HepG2 (cell line): ENCODE measurements at regions not wholly inside any gene's neighbourhood (a gene's known extent, or its start where the extent isn't known, plus 50 kb on each side); places are given as distances from the start of the nearest gene placed in this dataset.

Experiments
- ATAC-seq: fragments of 200-7000 bp; cut with Tn5 transposase; 3 replicates; pipeline ENCODE4 v1.9.1; 2020; ENCODE audit warnings: mild to moderate bottlenecking, moderate library complexity
- BruUV-seq: library from RNA; stranded (reverse); fragments of 400-500 nt; replicated peaks from 2 replicates; lab custom pipeline; 2021; lab: Mats Ljungman, UMichigan
- CTCF ChIA-PET: fragments of 300-600 bp; formaldehyde crosslinking; extraction: SDS; loops from one replicate; lab custom pipeline; 2021; ENCODE audit warnings: low total read pairs, inconsistent platforms, low intra/inter-chr PET ratio; lab: Yijun Ruan, JAX
- POLR2A ChIA-PET: fragments of 350-600 bp; sonication (Branson Sonifier 250); formaldehyde crosslinking; loops from one replicate; lab custom pipeline; 2020; ENCODE audit warnings: antibody characterized with exemption, inconsistent platforms; lab: Yijun Ruan, JAX
- DNase-seq: peaks from one replicate; pipeline ENCODE4 v3.0.0-alpha.2; 2015; ENCODE audit warnings: low spot score
- FAIRE-seq: peaks from 3 replicates; lab custom pipeline; 2011; peaks lifted over from hg19 to GRCh38; lab: Jason Lieb, UNC
- H2AFZ ChIP-seq: one replicate; pipeline ENCODE4 v1.6.1; 2011; ENCODE audit warnings: low read length, inconsistent platforms
- H3K27ac ChIP-seq: fragments of 300-600 bp; 3 replicates; pipeline ENCODE4 v1.8.0; 2011; ENCODE audit warnings: mixed run types, mild to moderate bottlenecking, mixed read lengths, low read length, inconsistent platforms; ENCODE audit not compliant: insufficient read depth; ENCODE audit errors: extremely low read length
- H3K27me3 ChIP-seq, 2 experiments: fragments of 200-600 bp in 1 of 2; 2 replicates in 1 of 2; 3 replicates in 1 of 2; pipeline versions ENCODE4 v1.6.0 to v1.8.0; 2011; ENCODE audit warnings: low read length in 2 of 2, mild to moderate bottlenecking in 2 of 2, moderate library complexity in 2 of 2, inconsistent platforms in 1 of 2; ENCODE audit not compliant: insufficient read depth in 2 of 2, control insufficient read depth in 1 of 2
- H3K36me3 ChIP-seq, 2 experiments: fragments of 200-600 bp in 1 of 2; replicated peaks in 1 of 2; 2 replicates in 1 of 2; 3 replicates in 1 of 2; pipeline versions ENCODE4 v1.5.1 to v1.8.0; 2011; ENCODE audit warnings: low read length in 2 of 2, inconsistent platforms in 1 of 2; ENCODE audit not compliant: insufficient read depth in 2 of 2, control insufficient read depth in 1 of 2
- H3K4me1 ChIP-seq: 2 replicates; pipeline ENCODE4 v1.5.1; 2012; ENCODE audit warnings: low read length, inconsistent platforms; ENCODE audit not compliant: insufficient read depth
- H3K4me2 ChIP-seq: 2 replicates; pipeline ENCODE4 v1.6.0; 2011; ENCODE audit warnings: low read depth, low read length, inconsistent platforms
- H3K4me3 ChIP-seq, 3 experiments: fragments of 200-600 bp in 1 of 3; sonication (generic), shearing (Covaris generic) in 1 of 3; replicated peaks in 1 of 3; 2 replicates each; pipeline ENCODE4 v1.5.1; 2011 to 2016; ENCODE audit warnings: low read length in 3 of 3, inconsistent platforms in 2 of 3, low read depth in 2 of 3, mild to moderate bottlenecking in 2 of 3, control low read depth in 1 of 3, mixed read lengths in 1 of 3; ENCODE audit not compliant: insufficient read depth in 1 of 3
- H3K79me2 ChIP-seq: one replicate; pipeline ENCODE4 v1.6.1; 2011; ENCODE audit warnings: low read length, inconsistent platforms; ENCODE audit not compliant: insufficient read depth
- H3K9ac ChIP-seq: 2 replicates; pipeline ENCODE4 v1.6.0; 2011; ENCODE audit warnings: mild to moderate bottlenecking, low read depth, low read length, inconsistent platforms; ENCODE audit not compliant: insufficient read depth
- H3K9me3 ChIP-seq: 2 replicates; pipeline ENCODE4 v1.5.1; 2012; ENCODE audit warnings: mild to moderate bottlenecking, low read length
- H4K20me1 ChIP-seq: 2 replicates; pipeline ENCODE4 v1.6.0; 2011; ENCODE audit warnings: inconsistent platforms, mild to moderate bottlenecking, low read length, moderate library complexity; ENCODE audit not compliant: insufficient read depth
- PHF8 ChIP-seq: sonication (generic); formaldehyde crosslinking; IDR thresholded peaks from 2 replicates; pipeline ENCODE4 v1.5.0; 2020; ENCODE audit warnings: missing genetic modification reagents
- ZBTB38 ChIP-seq: sonication (generic); formaldehyde crosslinking; IDR thresholded peaks from 2 replicates; pipeline ENCODE4 v1.5.1; 2020; ENCODE audit warnings: mild to moderate bottlenecking, missing genetic modification reagents
- ZNF225 ChIP-seq: sonication (generic); formaldehyde crosslinking; IDR thresholded peaks from 2 replicates; pipeline ENCODE4 v1.4.0; 2020; ENCODE audit warnings: mild to moderate bottlenecking, missing genetic modification reagents
- ZNF547 ChIP-seq: sonication (generic); formaldehyde crosslinking; IDR thresholded peaks from 2 replicates; pipeline ENCODE4 v1.5.1; 2020; ENCODE audit warnings: mild to moderate bottlenecking, missing genetic modification reagents
- ZNF567 ChIP-seq: sonication (generic); formaldehyde crosslinking; IDR thresholded peaks from 2 replicates; pipeline ENCODE4 v1.8.1; 2023; ENCODE audit warnings: mild to moderate bottlenecking, missing genetic modification reagents, borderline replicate concordance
- ZNF788 ChIP-seq: sonication (generic); formaldehyde crosslinking; IDR thresholded peaks from 2 replicates; pipeline ENCODE4 v1.5.0; 2020; ENCODE audit warnings: mild to moderate bottlenecking, missing genetic modification reagents, borderline replicate concordance
- WGBS: methylation state at CpG from one replicate; pipeline ENCODE4 v1.1.6; 2017; ENCODE audit warnings: low lambda C conversion rate; 5-methylcytosine and 5-hydroxymethylcytosine counted together
- in situ Hi-C: cut with HindIII; loops from 2 replicates; pipeline ENCODE4 v1.10.0; 2017; ENCODE audit warnings: low pct_unique_long_range_greater_than_20kb; ENCODE audit not compliant: extremely low pct_ligation_motif_present
- intact Hi-C: fragments of 100-400 bp; cut with micrococcal nuclease; formaldehyde crosslinking; loops from one replicate; pipeline ENCODE4 v1.10.0; 2022; ENCODE audit not compliant: unreplicated experiment
- TF ChIP-seq, protein P1 (sequence below): sonication (generic); formaldehyde crosslinking; IDR thresholded peaks from 2 replicates; pipeline ENCODE4 v1.4.0; 2020; ENCODE audit warnings: missing genetic modification reagents, borderline replicate concordance
- TF ChIP-seq, protein P2 (sequence below): sonication (generic); formaldehyde crosslinking; IDR thresholded peaks from 2 replicates; pipeline ENCODE4 v1.5.0; 2020; ENCODE audit warnings: mild to moderate bottlenecking, missing genetic modification reagents
- TF ChIP-seq, protein P3 (sequence below): sonication (generic); formaldehyde crosslinking; IDR thresholded peaks from 2 replicates; pipeline ENCODE4 v1.4.0; 2020; ENCODE audit warnings: mild to moderate bottlenecking, missing genetic modification reagents
- TF ChIP-seq, protein P4 (sequence below): IDR thresholded peaks from 2 replicates; pipeline ENCODE4 v1.6.1; 2016; ENCODE audit warnings: missing biosample characterization, missing genetic modification reagents, low read depth

DNA sequence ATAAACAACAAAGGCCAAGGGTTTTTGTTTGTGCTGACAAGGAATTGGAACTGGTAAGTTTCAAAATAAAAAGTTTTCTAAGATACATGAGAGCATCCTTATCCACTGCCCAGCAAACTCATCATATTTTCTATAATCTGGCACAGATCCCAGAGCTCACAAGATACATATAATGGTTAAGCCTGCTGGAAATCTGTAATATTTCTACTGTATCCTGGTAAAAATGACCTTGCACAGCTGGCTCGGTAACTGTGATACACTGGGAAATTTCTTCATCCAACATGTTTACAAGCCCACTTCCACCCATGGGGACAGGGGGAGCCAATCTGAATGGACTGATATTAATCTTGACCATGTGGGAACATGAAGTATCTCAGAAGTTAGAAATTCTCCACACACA, 425.4 kb upstream of the MMADHC start:
- in situ Hi-C loops (no loop called here), intact Hi-C loops (no loop called here)
- POLR2A ChIA-PET = no interaction called here
- no peak for DNase-seq
- Histone ChIP-seq H2AFZ (no peak overlapping the region), H3K27me3 (no peaks in the 10 kb centered on the region), H3K27ac (no peak overlapping the region), H3K4me1 (no peaks in the 10 kb centered on the region), H3K9ac (no peak overlapping the region), H3K36me3 (no peaks in the 10 kb centered on the region), H3K4me3 (no peak overlapping the region), H3K4me2 (no peak overlapping the region), H3K79me2 (no peaks in the 10 kb centered on the region), H4K20me1 (no peaks in the 10 kb centered on the region), H3K9me3 (peaks cover 4% of the 10 kb centered on the region; the same call in 1 of the 2 replicates)
- CTCF ChIA-PET = no interaction called here
- no peak for FAIRE-seq
- BruUV-seq = no TSS peak
- TF ChIP-seq ZNF567 (CRISPR knock-in tag) = no peak
- ATAC-seq = no peak
- WGBS = 68% methylated on average over 1 of the region's 1 CpG

DNA sequence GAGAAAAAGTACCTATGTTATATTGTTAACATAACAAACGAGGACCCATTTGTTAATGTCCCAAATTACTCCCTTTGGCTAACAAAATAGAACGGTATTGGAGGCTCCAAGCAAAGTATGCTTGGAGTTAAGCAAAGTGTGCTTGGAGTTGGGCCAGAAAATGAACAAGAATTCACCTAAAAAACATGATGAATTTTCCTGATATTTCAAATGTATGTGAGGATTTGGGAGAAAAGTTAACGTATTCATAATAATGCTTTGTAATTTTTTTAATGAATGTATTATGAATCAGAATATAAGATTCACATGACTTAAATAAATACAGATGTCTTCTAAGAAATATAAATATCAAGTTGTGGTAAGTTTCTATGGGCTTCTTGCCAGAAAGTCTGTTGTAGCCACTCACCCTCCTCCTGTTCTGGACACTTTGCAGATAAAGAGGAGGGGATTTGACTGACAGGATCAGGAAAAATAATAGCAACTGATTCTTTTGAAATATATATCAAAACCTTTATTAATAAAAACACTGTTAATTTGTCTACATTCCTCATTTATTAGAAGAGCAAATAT, 423.7 kb upstream of the MMADHC start:
- H3K9me3 ChIP-seq = peaks cover 7% of the 10 kb centered on the region; the same call in 1 of the 2 replicates
- H3K79me2 ChIP-seq = no peaks in the 10 kb centered on the region
- H4K20me1 ChIP-seq = no peaks in the 10 kb centered on the region
- H3K27me3 ChIP-seq = no peaks in the 10 kb centered on the region
- no peak overlapping the region for H3K4me3 ChIP-seq
- ATAC-seq (no peak), FAIRE-seq (no peak), DNase-seq (no peak)
- ChIA-PET CTCF (no interaction called here), POLR2A (no interaction called here)
- in situ Hi-C loops = no loop called here
- H2AFZ ChIP-seq = no peak overlapping the region
- H3K9ac ChIP-seq = no peak overlapping the region
- WGBS = 31% methylated on average over 3 of the region's 3 CpGs
- no peak overlapping the region for H3K27ac ChIP-seq
- intact Hi-C loops = no loop called here
- H3K36me3 ChIP-seq = no peaks in the 10 kb centered on the region
- no TSS peak for BruUV-seq
- H3K4me2 ChIP-seq = no peak overlapping the region
- no peaks in the 10 kb centered on the region for H3K4me1 ChIP-seq
- TF ChIP-seq ZBTB38 (CRISPR knock-in tag) (no peak), ZNF547 (CRISPR knock-in tag) (no peak), PHF8 (CRISPR knock-in tag) (no peak), ZNF788 (CRISPR knock-in tag) (no peak), ZNF225 (CRISPR knock-in tag) (no peak)
- TF ChIP-seq, protein P1, sequence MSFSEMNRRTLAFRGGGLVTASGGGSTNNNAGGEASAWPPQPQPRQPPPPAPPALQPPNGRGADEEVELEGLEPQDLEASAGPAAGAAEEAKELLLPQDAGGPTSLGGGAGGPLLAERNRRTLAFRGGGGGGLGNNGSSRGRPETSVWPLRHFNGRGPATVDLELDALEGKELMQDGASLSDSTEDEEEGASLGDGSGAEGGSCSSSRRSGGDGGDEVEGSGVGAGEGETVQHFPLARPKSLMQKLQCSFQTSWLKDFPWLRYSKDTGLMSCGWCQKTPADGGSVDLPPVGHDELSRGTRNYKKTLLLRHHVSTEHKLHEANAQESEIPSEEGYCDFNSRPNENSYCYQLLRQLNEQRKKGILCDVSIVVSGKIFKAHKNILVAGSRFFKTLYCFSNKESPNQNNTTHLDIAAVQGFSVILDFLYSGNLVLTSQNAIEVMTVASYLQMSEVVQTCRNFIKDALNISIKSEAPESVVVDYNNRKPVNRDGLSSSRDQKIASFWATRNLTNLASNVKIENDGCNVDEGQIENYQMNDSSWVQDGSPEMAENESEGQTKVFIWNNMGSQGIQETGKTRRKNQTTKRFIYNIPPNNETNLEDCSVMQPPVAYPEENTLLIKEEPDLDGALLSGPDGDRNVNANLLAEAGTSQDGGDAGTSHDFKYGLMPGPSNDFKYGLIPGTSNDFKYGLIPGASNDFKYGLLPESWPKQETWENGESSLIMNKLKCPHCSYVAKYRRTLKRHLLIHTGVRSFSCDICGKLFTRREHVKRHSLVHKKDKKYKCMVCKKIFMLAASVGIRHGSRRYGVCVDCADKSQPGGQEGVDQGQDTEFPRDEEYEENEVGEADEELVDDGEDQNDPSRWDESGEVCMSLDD (CRISPR knock-in tag) = no peak
- TF ChIP-seq, protein P2, sequence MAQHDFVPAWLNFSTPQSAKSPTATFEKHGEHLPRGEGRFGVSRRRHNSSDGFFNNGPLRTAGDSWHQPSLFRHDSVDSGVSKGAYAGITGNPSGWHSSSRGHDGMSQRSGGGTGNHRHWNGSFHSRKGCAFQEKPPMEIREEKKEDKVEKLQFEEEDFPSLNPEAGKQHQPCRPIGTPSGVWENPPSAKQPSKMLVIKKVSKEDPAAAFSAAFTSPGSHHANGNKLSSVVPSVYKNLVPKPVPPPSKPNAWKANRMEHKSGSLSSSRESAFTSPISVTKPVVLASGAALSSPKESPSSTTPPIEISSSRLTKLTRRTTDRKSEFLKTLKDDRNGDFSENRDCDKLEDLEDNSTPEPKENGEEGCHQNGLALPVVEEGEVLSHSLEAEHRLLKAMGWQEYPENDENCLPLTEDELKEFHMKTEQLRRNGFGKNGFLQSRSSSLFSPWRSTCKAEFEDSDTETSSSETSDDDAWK (CRISPR knock-in tag) = no peak
- TF ChIP-seq, protein P3, sequence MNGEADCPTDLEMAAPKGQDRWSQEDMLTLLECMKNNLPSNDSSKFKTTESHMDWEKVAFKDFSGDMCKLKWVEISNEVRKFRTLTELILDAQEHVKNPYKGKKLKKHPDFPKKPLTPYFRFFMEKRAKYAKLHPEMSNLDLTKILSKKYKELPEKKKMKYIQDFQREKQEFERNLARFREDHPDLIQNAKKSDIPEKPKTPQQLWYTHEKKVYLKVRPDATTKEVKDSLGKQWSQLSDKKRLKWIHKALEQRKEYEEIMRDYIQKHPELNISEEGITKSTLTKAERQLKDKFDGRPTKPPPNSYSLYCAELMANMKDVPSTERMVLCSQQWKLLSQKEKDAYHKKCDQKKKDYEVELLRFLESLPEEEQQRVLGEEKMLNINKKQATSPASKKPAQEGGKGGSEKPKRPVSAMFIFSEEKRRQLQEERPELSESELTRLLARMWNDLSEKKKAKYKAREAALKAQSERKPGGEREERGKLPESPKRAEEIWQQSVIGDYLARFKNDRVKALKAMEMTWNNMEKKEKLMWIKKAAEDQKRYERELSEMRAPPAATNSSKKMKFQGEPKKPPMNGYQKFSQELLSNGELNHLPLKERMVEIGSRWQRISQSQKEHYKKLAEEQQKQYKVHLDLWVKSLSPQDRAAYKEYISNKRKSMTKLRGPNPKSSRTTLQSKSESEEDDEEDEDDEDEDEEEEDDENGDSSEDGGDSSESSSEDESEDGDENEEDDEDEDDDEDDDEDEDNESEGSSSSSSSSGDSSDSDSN = no peak
- TF ChIP-seq, protein P4, sequence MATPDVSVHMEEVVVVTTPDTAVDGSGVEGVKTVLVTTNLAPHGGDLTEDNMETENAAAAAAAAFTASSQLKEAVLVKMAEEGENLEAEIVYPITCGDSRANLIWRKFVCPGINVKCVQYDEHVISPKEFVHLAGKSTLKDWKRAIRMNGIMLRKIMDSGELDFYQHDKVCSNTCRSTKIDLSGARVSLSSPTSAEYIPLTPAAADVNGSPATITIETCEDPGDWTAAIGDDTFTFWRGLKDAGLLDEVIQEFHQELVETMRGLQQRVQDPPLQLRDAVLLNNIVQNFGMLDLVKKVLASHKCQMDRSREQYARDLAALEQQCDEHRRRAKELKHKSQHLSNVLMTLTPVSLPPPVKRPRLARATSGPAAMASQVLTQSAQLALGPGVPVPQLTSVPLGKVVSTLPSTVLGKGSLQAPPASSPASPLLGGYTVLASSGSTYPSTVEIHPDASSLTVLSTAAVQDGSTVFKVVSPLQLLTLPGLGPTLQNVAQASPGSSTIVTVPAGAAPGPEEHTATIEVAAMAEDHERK (CRISPR knock-in tag) = no peak
